D721Med (cell line): ENCODE measurements at regions not wholly inside any gene's neighbourhood (a gene's known extent, or its start where the extent isn't known, plus 50 kb on each side); places are given as distances from the start of the nearest gene placed in this dataset.
"Not testable (repeated sequence)": the region's sequence is repeated elsewhere in the genome, so short reads cannot be mapped to it uniquely, and the experiment has no call there.

Experiments
- DNase-seq: peaks from one replicate; pipeline ENCODE4 v3.0.0; 2011; ENCODE audit warnings: low spot score; ENCODE audit not compliant: insufficient read length
- FAIRE-seq: peaks from 2 replicates; lab custom pipeline; 2011; peaks lifted over from hg19 to GRCh38; lab: Jason Lieb, UNC
- TF ChIP-seq, protein P1 (sequence below): IDR thresholded peaks from 2 replicates; pipeline ENCODE4 v1.5.1; 2012; ENCODE audit warnings: mild to moderate bottlenecking, control low read depth; ENCODE audit not compliant: insufficient read depth; ENCODE audit errors: missing control alignments

DNA sequence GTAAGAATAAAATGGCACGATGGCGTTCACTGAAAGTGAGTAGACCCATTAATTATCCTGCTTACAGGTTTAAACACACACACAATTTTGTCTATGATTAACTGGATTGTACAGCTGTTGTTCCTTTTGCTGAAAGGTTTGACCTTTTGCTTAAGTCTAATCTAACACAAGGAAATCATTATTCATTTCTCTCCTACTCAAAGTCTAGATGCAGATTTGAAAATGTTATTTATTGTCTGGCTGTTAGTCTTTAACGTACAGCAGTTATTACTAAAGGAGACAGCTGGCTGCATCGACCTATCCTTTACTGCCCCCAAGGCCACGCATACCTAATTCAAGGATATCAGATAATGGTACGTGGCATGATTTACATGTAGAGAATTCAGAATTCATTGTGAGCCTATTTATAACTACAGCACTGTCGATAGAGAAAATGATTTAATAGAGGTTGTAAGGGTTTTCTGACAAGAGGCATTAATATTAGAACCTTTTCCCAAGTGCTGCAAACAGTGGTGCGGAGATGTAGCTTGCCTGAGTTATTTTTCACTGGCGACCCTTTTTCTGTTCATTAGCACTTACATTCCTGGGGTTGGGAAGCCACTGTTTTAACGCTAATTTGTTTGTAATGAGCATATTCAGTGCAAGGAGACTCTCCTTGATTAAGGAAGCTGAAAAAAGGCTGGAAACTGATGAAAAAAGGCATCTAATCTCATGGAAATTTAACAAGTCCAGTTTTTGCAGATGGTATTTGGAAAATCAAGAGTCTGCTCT lies 368.4 kb upstream of the GRAMD2B start:
- FAIRE-seq (no peak), DNase-seq (no peak)
- TF ChIP-seq, protein P1, sequence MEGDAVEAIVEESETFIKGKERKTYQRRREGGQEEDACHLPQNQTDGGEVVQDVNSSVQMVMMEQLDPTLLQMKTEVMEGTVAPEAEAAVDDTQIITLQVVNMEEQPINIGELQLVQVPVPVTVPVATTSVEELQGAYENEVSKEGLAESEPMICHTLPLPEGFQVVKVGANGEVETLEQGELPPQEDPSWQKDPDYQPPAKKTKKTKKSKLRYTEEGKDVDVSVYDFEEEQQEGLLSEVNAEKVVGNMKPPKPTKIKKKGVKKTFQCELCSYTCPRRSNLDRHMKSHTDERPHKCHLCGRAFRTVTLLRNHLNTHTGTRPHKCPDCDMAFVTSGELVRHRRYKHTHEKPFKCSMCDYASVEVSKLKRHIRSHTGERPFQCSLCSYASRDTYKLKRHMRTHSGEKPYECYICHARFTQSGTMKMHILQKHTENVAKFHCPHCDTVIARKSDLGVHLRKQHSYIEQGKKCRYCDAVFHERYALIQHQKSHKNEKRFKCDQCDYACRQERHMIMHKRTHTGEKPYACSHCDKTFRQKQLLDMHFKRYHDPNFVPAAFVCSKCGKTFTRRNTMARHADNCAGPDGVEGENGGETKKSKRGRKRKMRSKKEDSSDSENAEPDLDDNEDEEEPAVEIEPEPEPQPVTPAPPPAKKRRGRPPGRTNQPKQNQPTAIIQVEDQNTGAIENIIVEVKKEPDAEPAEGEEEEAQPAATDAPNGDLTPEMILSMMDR, result no peak

GRCh38 chr5:126055348-126055729 lies 367.9 kb upstream of the GRAMD2B start:
- DNase-seq (no peak), FAIRE-seq (no peak)
- TF ChIP-seq, protein P1, result no peak

GRCh38 chr5:126056352-126056751 lies 366.9 kb upstream of the GRAMD2B start:
- TF ChIP-seq, protein P1, result no peak
- FAIRE-seq (no peak), DNase-seq (no peak)

DNA sequence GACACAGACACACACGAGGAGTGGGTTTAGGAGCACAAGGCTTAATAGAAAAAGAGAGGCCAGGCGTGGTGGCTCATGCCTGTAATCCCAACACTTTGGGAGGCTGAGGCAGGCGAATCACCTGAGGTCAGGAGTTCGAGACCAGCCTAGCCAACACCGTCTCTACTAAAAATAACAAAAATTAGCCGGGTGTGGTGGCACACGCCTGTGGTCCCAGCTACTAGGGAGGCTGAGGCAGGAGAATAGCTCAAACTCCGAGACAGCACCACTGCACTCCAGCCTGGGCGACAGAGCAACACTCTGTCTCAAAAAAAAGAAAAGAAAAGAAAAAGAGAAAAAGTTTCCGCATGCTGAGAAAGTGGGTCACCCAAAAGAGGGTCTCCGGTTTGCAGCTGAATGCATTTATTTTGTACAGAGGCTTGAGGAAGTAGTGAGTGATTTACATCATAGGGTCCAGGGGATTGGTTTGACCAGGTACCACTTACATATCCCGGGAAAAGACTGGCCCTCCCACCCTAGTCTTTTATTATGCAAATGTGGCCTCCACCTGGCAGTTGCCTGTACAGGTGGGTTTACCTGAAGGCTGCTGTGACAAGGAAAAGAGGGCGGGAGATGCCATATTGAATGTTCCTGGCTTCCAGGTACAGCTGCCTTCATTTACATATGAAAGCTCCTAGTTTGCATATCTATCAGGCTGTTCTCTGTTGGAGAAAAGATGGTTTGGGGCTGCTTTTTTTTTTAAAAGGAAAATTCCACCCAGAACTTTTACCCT lies 366.2 kb upstream of the GRAMD2B start:
- DNase-seq (no peak), FAIRE-seq (no peak)
- TF ChIP-seq, protein P1, result no peak

GRCh38 chr5:126058392-126058791 lies 364.8 kb upstream of the GRAMD2B start:
- not testable (repeated sequence) for DNase-seq, FAIRE-seq

DNA sequence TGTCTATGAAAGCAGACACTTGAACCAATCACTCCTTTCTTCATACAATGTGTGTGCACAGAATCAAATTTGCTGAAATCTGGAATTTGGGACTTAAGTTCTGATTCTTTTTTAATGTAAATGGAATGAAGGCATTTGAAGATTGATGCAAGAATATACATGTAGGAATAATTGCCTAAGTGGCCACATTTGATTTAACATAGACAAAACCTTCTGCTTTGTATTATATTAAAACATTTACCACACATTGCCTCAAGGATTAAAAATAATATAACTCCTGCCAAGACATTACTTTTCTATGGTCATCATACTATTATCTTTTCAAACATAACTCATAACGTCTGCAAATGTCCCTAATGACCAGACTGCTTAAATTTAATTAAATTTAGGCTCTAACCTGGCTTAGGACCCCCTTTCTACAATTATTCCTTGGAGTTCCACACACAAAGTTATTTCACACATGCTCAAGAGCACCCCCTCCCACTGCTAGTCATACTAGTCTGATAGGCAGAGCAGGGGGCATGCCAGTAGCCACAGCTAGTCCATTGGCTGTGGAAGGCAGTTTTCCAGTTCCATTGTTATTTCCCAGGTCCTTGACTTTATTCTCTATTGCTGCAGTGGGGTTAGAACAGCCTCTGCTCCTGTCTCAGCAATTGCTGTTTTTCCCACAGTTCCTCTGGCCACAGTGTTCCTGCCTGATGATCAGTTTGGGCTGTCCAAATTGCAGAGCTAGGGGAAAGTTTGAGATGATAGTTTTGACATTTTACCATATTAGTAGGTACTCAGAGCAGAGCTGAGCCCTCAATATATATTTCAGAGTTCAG lies 360.6 kb upstream of the GRAMD2B start:
- DNase-seq (no peak), FAIRE-seq (no peak)
- TF ChIP-seq, protein P1, result no peak

DNA sequence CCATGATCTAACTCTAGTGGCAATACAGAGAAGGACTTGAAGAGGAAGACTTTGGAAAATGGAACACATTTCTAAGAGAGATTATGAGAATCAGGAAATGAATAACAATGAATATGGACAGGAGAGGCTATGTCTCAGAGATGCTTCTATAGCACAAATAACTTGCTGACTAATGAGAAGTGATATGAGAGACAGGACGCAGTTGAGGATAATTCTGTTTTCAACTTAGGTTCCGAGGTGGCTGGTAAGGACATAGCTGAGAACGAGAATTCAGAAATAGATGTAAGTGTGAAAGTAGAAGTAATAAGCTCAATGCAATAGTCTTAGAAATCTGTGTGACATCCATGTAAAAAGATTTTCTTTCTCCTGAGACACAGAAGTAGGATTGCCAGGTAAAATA lies 358.1 kb upstream of the GRAMD2B start:
- TF ChIP-seq, protein P1, result no peak
- DNase-seq, result no peak
- FAIRE-seq, result no peak
